PFSK-1 (cell line): ENCODE measurements at regions not wholly inside any gene's neighbourhood (a gene's known extent, or its start where the extent isn't known, plus 50 kb on each side); places are given as distances from the start of the nearest gene placed in this dataset.

Experiments
- FOXP2 ChIP-seq: optimal IDR thresholded peaks from 2 replicates; pipeline ENCODE3; 2011; ENCODE audit warnings: borderline replicate concordance, control low read depth, inconsistent platforms; ENCODE audit not compliant: insufficient read depth; ENCODE audit errors: extremely low read length, extremely low read depth
- POLR2AphosphoS5 ChIP-seq: IDR thresholded peaks from 2 replicates; pipeline ENCODE4 v1.6.1; 2012; ENCODE audit warnings: low read depth, mild to moderate bottlenecking, control low read depth, low read length, moderate library complexity
- REST ChIP-seq, 2 experiments: IDR thresholded peaks; 2 replicates each; pipeline versions ENCODE4 v1.6.1 to v1.8.0; 2011 to 2012; ENCODE audit warnings: low read depth in 2 of 2, low read length in 2 of 2, control low read depth in 1 of 2, inconsistent platforms in 1 of 2, mild to moderate bottlenecking in 1 of 2, moderate library complexity in 1 of 2; ENCODE audit not compliant: insufficient read depth in 1 of 2
- SIN3A ChIP-seq: IDR thresholded peaks from 2 replicates; pipeline ENCODE4 v1.6.1; 2012; ENCODE audit warnings: mild to moderate bottlenecking, low read length, moderate library complexity, borderline replicate concordance; ENCODE audit not compliant: insufficient read depth
- TAF1 ChIP-seq: IDR thresholded peaks from 2 replicates; pipeline ENCODE4 v1.6.1; 2012; ENCODE audit warnings: low read length, control low read depth, borderline replicate concordance; ENCODE audit not compliant: insufficient read depth

- peak; percentile 87 for TF ChIP-seq FOXP2
- TF ChIP-seq REST (IDR thresholded peaks at IDR 0.05; ENCODE audit: insufficient read depth in 1 of 2, low read depth in 2 of 2, low read length in 2 of 2), result peak in 1 of 2 experiments; percentile 62; a peak in 1 of 4 replicates
- no peak for TF ChIP-seq POLR2AphosphoS5
These were observed 78.9 kb upstream of the RPS23 start for GRCh38 chr5:82356808-82357671.

- TF ChIP-seq REST (IDR thresholded peaks at IDR 0.05; ENCODE audit: insufficient read depth in 1 of 2, low read depth in 2 of 2, low read length in 2 of 2) (no peak), POLR2AphosphoS5 (no peak), TAF1 (no peak), FOXP2 (no peak), SIN3A (no peak)
These were observed 77.9 kb upstream of the RPS23 start for GRCh38 chr5:82356021-82356420.

GRCh38 chr5:82355496-82355895, 77.3 kb upstream of the RPS23 start:
- no peak for TF ChIP-seq POLR2AphosphoS5
- TF ChIP-seq REST (IDR thresholded peaks at IDR 0.05; ENCODE audit: insufficient read depth in 1 of 2, low read depth in 2 of 2, low read length in 2 of 2), result no peak
- TF ChIP-seq SIN3A, result no peak
- no peak for TF ChIP-seq FOXP2
- no peak for TF ChIP-seq TAF1

GRCh38 chr5:82355053-82355452, 76.9 kb upstream of the RPS23 start:
- TF ChIP-seq POLR2AphosphoS5 (no peak), SIN3A (no peak), REST (IDR thresholded peaks at IDR 0.05; ENCODE audit: insufficient read depth in 1 of 2, low read depth in 2 of 2, low read length in 2 of 2) (no peak), FOXP2 (no peak), TAF1 (no peak)

- TF ChIP-seq FOXP2 (no peak), SIN3A (no peak), TAF1 (no peak)
These were observed 76.4 kb upstream of the RPS23 start for GRCh38 chr5:82354543-82354942.
